Tibial nerve (tissue), 4 donors: ENCODE measurements at regions not wholly inside any gene's neighbourhood (a gene's known extent, or its start where the extent isn't known, plus 50 kb on each side); places are given as distances from the start of the nearest gene placed in this dataset.

ENCODE experiments used
- DNase-seq, 2 donors: peaks; one replicate each; pipeline ENCODE4 v3.0.0-alpha.2; 2019; ENCODE audit warnings: low spot score in 2 of 2
- H3K27ac ChIP-seq, 4 donors: fragments of 200-600 bp; sonication (generic) in 3 of 4; one replicate each; pipeline ENCODE4 v1.5.1; 2017 to 2019; ENCODE audit warnings: mild to moderate bottlenecking in 1 of 4
- H3K27me3 ChIP-seq, 2 donors: fragments of 200-600 bp; sonication (generic) in 1 of 2; one replicate each; pipeline versions ENCODE4 v1.5.1 to v1.6.0; 2017 to 2019
- H3K36me3 ChIP-seq, 3 donors: fragments of 200-600 bp; sonication (generic); one replicate each; pipeline ENCODE4 v1.5.1; 2018 to 2019
- H3K4me1 ChIP-seq, 4 donors: fragments of 200-600 bp; sonication (generic) in 3 of 4; one replicate each; pipeline ENCODE4 v1.5.1; 2017 to 2019
- H3K4me3 ChIP-seq, 4 donors: fragments of 200-600 bp; sonication (generic) in 3 of 4; one replicate each; pipeline ENCODE4 v1.5.1; 2017 to 2019; ENCODE audit warnings: mild to moderate bottlenecking in 1 of 4, moderate library complexity in 1 of 4
- H3K9me3 ChIP-seq, 4 donors: fragments of 200-600 bp; sonication (generic) in 3 of 4; one replicate each; pipeline ENCODE4 v1.5.1; 2017 to 2019
- EP300 ChIP-seq, 2 donors: sonication (generic); formaldehyde crosslinking; IDR thresholded peaks; one replicate each; pipeline ENCODE4 v1.6.1; 2017; ENCODE audit warnings: antibody characterized with exemption in 2 of 2, mild to moderate bottlenecking in 1 of 2
- POLR2A ChIP-seq, 2 donors: fragments of 450-650 bp; IDR thresholded peaks; one replicate each; pipeline ENCODE4 v1.6.1; 2017; ENCODE audit warnings: antibody characterized with exemption in 2 of 2, mild to moderate bottlenecking in 2 of 2, moderate library complexity in 2 of 2
- WGBS, 2 donors: methylation state at CpG; one replicate each; pipeline ENCODE4 v1.1.5; 2018; 5-methylcytosine and 5-hydroxymethylcytosine counted together
- TF ChIP-seq, protein P1 (sequence below), 5 experiments: fragments of 200-600 bp in 3 of 5; fragments of 450-650 bp in 2 of 5; sonication (generic) in 3 of 5; IDR thresholded peaks; one replicate each; pipeline ENCODE4 v1.5.1; 2016 to 2019; ENCODE audit warnings: antibody characterized with exemption in 5 of 5, mild to moderate bottlenecking in 3 of 5, moderate library complexity in 2 of 5

DNA sequence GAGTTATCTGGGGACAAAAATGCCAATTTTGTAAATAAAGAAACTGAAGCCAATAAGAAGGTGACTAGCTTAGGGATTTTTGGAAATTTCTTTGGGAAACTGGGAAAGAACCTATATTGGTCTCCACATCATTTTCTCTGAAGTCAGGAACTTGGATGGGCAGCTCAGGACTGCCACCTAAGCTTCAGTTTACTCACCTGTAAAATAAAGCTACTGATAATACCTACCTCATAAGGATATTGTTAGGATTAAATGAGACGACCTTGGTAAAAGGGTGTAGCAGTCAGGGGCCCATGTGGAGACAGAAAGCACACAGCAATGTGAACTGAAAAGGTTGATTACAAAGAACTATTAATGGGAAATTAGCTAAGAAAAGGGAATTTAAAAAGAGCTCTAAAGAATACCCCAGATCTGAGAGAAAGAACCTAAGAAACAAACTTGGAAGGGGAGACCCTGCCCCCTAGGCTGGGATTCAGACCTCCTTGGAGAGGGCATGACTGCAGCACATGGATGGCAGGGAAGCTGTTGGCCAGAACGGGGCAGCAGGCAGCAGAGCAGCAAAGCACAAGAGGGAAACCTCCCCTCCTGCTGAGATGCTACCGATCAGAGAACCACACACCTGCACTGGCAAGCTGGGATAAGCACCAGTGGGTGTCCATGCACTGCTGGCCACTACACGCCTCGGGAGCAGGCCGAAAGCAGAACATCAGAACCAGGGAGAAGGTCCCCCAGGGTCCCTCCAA lies 83.7 kb upstream of the THBS1 start:
- peak overlapping the region in 3 of 4 donors; percentile 31 to 70 (median 68) for H3K27ac ChIP-seq
- TF ChIP-seq POLR2A (IDR thresholded peaks at IDR 0.05) = no peak
- TF ChIP-seq, protein P1, sequence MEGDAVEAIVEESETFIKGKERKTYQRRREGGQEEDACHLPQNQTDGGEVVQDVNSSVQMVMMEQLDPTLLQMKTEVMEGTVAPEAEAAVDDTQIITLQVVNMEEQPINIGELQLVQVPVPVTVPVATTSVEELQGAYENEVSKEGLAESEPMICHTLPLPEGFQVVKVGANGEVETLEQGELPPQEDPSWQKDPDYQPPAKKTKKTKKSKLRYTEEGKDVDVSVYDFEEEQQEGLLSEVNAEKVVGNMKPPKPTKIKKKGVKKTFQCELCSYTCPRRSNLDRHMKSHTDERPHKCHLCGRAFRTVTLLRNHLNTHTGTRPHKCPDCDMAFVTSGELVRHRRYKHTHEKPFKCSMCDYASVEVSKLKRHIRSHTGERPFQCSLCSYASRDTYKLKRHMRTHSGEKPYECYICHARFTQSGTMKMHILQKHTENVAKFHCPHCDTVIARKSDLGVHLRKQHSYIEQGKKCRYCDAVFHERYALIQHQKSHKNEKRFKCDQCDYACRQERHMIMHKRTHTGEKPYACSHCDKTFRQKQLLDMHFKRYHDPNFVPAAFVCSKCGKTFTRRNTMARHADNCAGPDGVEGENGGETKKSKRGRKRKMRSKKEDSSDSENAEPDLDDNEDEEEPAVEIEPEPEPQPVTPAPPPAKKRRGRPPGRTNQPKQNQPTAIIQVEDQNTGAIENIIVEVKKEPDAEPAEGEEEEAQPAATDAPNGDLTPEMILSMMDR (IDR thresholded peaks at IDR 0.05) = no peak
- TF ChIP-seq EP300 (IDR thresholded peaks at IDR 0.05) = no peak
- no peaks in the 10 kb centered on the region for H3K27me3 ChIP-seq
- H3K36me3 ChIP-seq = no peaks in the 10 kb centered on the region
- DNase-seq = no peak
- H3K9me3 ChIP-seq = no peaks in the 10 kb centered on the region
- H3K4me3 ChIP-seq = no peak overlapping the region
- H3K4me1 ChIP-seq = peaks cover 0 to 35% (median 7%) of the 10 kb centered on the region in 4 donors
- 77 to 78% methylated on average over 6 of the region's 6 CpGs for WGBS, 2 donors

DNA sequence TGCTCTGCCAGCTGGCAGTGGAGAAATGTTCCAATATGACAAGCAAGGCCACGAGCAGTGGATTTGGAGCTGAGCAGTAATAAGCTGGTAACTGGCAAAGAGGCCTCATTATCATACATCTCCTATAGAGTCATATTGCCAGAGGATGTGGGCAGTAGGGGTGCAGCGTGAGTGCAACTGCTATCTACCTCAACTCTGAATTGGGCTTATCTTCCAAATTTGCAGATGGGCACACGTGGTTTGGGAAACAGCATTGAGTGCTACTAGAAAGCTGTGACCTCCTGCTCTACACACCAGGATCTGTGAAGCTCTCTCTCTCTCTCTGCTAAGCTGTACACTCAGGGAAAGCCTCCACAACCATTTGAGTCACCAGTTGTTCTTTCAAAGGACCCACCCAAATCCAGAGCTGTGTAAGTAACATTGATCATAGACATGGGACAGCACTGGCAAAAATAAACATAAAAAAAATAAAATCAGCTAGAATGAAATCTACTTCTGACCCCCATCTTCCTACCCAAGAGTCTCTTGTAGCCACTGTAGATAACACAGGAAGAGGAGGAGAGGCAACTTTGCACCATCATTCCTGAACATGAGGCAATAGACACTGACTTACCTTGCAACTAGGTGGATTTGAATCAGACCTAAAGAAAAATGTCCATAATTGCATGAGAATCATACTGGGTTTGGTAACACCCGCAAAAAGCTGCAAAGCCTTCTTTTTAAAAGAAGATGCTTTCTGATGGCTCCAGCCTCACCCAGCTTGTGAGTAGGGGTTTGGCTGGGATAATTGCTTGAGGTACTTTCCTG lies 82.9 kb upstream of the THBS1 start:
- Histone ChIP-seq H3K4me1 (peaks cover 0 to 35% (median 7%) of the 10 kb centered on the region in 4 donors), H3K27ac (peak overlapping the region in 2 of 4 donors; percentile 68 to 70)
- 64 to 69% methylated on average over 4 of the region's 4 CpGs for WGBS, 2 donors

DNA sequence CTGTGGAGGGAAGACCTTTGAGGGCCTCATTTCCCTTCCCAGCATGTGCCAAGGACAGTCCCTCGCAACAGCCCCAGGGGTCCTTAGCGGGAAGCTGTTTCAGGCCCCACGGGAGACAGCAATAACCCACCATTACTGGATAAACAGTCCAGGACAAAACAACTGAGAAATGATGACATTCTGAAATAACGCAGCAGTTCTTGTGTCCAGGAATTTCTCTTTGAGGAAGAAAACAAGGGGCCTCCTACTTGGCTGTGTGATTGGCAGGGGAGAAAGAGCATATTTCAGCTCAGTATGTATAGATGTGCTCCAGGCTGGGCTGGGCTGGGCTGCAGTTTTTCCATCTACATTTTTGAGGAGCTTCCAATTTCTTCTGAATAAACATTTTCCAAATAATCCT lies 82.2 kb upstream of the THBS1 start:
- H3K9me3 ChIP-seq = no peaks in the 10 kb centered on the region
- peaks cover 0 to 35% (median 7%) of the 10 kb centered on the region in 4 donors for H3K4me1 ChIP-seq
- no peak overlapping the region for H3K4me3 ChIP-seq
- TF ChIP-seq, protein P1 (IDR thresholded peaks at IDR 0.05) = no peak
- no peak for TF ChIP-seq EP300 (IDR thresholded peaks at IDR 0.05)
- no peak for TF ChIP-seq POLR2A (IDR thresholded peaks at IDR 0.05)
- H3K36me3 ChIP-seq = no peaks in the 10 kb centered on the region
- H3K27me3 ChIP-seq = no peaks in the 10 kb centered on the region
- DNase-seq = no peak
- WGBS, 2 donors = 48 to 52% methylated on average over 4 of the region's 4 CpGs
- H3K27ac ChIP-seq = peak overlapping the region in 3 of 4 donors; percentile 11 to 70 (median 61)

More for the DNA sequence above, 82.9 kb upstream of the THBS1 start:
- Histone ChIP-seq H3K9me3 (no peaks in the 10 kb centered on the region), H3K4me3 (no peak overlapping the region), H3K36me3 (no peaks in the 10 kb centered on the region), H3K27me3 (no peaks in the 10 kb centered on the region)
- DNase-seq = no peak
- TF ChIP-seq, protein P1 (IDR thresholded peaks at IDR 0.05) = no peak
- no peak for TF ChIP-seq POLR2A (IDR thresholded peaks at IDR 0.05)
- no peak for TF ChIP-seq EP300 (IDR thresholded peaks at IDR 0.05)

DNA sequence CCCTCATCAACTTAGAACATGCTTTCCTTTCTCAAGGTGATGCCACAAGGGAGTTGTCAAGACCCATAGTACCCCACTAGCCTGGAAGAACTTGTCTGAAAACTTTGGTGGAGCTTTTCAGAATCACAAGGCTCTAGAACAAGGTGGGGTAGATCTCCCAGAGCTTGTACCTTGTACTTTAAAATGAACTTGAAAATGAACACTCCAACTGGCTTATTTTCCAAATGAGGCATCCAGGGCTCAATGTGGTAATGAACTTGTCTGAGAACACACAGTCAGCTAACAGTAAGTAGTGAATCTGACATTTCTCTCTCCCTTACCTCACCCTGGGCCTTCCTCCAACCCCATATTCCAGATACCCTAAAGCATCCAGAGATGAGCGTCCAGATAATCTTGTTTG lies 81.8 kb upstream of the THBS1 start:
- peak overlapping the region; percentile 11 to 70 (median 48) for H3K27ac ChIP-seq

More for the DNA sequence above, 81.8 kb upstream of the THBS1 start:
- Histone ChIP-seq H3K9me3 (no peaks in the 10 kb centered on the region), H3K4me1 (peaks cover 0 to 35% (median 7%) of the 10 kb centered on the region in 4 donors), H3K27me3 (no peaks in the 10 kb centered on the region), H3K36me3 (no peaks in the 10 kb centered on the region), H3K4me3 (no peak overlapping the region)
- TF ChIP-seq, protein P1 (IDR thresholded peaks at IDR 0.05) = no peak
- no peak for TF ChIP-seq EP300 (IDR thresholded peaks at IDR 0.05)
- TF ChIP-seq POLR2A (IDR thresholded peaks at IDR 0.05) = no peak
- WGBS, 2 donors = 71 to 76% methylated on average over 1 of the region's 1 CpG
- DNase-seq = no peak
